DOHH2 (cell line): ENCODE measurements at regions not wholly inside any gene's neighbourhood (a gene's known extent, or its start where the extent isn't known, plus 50 kb on each side); places are given as distances from the start of the nearest gene placed in this dataset.

Experiments
- CTCF ChIP-seq: fragments of 200-600 bp; sonication (generic); IDR thresholded peaks from one replicate; pipeline ENCODE4 v1.5.1; 2014; ENCODE audit warnings: antibody characterized with exemption, mild to moderate bottlenecking, low read depth, low read length; ENCODE audit not compliant: poor library complexity, severe bottlenecking
- EZH2phosphoT487 ChIP-seq: fragments of 200-600 bp; sonication (generic); IDR thresholded peaks from 2 replicates; pipeline ENCODE4 v1.6.1; 2017; ENCODE audit warnings: borderline replicate concordance, mild to moderate bottlenecking, antibody characterized with exemption, low read length, moderate library complexity, mixed read lengths

GRCh38 chr6:147149826-147150225 lies 54.4 kb upstream of the STXBP5 start:
- TF ChIP-seq CTCF (no peak), EZH2phosphoT487 (no peak)
